NCI-H2171 treated with DMSO at 0.1 percent for 48 hours (cell line): ENCODE measurements at regions not wholly inside any gene's neighbourhood (a gene's known extent, or its start where the extent isn't known, plus 50 kb on each side); places are given as distances from the start of the nearest gene placed in this dataset.

Experiments used
- DNase-seq: peaks from one replicate; lab custom pipeline; 2025; lab: John Stamatoyannopoulos, UW

DNA sequence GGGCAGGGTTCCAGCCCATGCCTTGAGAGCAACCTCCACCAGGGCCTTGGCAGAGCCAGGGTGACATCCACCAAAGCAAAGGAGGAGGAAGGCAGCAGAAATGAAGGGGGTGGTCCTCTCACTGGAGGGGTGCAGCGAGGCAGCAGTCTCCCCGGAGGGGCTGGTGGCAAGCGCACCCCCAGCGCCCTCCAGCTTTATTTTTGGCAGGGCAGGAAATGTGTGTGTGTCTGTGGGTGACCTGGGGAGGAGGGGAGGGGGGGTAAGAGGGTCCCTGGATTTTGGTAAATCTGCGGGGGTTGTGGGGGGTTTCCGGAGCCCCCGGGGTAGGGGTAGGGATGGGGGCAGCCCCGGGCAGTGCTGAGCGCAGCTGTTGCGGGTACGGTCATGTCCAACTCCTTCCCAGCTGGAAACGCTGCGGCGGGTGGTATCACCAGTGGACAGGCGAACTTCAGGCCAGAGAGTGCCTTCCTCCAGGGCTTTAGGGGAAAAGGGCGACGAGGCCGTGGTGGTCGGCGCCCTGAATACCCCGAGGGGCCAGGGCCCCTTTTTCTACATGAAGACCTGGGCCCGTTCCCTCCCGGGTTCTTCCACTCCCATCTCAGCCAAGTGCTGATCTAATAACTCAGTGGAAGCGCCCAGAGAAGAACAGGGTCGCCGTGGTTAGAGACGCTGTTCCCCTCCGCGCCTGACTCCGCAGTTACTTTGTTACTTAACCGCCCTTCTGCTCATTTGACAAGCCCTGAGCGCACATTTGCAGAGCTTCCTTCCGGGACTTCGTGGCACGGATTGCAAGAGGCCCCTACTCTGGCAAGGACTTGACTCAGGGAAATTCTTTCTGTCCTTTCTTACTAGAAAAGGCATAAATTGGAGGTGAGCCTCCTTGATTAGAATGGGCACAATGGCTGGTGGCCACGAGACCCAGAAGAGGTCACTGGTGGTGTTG lies 55.2 kb downstream of the FOS start:
- no peak for DNase-seq

DNA sequence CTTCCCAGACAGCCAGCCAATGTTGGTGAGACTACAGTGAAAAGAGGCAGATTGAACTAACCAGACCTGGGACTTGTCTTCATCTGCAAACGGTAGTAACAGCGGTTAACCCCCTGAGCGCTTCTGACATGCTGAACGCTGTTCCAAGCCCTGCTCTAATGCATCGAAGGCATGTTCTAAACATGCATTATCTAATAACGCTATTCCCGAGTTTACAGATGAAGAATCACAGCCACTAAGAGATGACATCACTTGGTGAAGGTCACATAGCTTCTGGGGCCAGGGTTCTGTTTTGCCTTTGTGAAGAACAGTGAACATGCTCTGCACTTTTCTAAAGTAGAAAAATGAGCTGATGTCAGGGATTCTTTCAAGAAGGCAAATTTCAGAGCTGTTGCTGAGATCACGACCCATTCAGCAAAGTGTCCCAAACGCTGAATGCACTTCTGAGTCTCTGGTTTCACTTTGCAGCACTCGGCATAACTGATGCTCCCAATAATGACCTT lies 56.0 kb downstream of the FOS start:
- no peak for DNase-seq

DNA sequence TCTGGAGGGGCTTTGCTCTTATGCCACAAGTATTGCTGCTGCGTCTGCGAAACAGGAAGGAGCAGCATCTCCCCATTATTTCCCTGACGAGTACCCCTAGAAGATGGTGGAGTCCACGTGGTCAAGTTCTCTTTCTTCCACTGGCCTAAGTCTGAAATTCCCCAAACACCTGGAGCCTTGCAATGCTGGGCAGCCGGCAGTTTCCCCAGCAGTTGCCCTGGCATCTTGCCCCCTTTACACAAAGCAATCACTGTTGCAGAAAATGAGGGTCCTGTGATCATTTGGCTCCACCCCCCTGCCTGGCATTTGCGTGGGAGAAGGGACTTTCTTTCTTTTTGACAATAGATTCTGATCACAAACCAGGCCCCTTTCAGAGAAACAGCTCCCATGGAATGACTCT lies 56.9 kb downstream of the FOS start:
- DNase-seq, result no peak

GRCh38 chr14:75338398-75338797 lies 59.8 kb downstream of the FOS start:
- DNase-seq, result no peak

DNA sequence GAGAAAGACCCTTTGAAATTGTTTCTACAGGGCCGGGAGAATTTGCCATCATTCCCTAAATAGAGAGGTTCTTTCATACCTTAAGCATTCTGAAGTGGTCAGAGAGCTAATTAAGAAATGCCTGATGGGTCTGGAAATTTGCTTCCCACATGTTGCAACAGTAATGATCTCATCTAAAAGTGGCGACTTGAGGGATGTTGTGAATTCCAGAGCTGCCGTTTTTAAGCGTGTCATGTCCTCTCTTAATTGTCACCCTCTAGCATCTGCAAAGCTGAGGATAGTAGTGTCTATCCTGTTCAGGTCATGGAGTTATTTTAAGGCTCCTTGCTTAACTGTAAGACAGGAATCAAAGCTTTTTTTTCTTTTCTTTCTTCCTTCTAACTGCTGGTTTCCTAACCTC lies 60.4 kb downstream of the FOS start:
- DNase-seq, result no peak

DNA sequence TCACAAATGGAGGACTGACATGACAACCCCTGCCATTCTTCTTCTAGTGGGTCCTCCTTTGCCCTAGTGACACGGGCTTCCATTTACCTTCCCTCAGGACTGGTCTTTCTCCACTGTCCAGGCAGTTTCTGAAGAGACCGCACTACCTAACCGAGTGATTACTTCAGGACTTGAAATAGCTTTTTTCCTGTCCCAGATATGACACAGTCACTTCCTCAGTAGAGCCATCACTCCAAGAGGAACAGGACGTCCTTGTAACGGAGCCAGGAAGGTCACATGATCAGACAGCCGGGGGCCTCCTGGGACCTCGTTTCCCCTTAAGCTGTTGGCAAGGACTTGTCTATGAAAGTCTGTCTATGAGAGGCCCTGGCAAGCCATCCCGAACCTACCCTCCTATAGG lies 62.3 kb downstream of the FOS start:
- peak; percentile 84 for DNase-seq

GRCh38 chr14:75341620-75342019 lies 63.0 kb downstream of the FOS start:
- no peak for DNase-seq

GRCh38 chr14:75342762-75343599 lies 64.4 kb downstream of the FOS start:
- DNase-seq, result no peak

DNA sequence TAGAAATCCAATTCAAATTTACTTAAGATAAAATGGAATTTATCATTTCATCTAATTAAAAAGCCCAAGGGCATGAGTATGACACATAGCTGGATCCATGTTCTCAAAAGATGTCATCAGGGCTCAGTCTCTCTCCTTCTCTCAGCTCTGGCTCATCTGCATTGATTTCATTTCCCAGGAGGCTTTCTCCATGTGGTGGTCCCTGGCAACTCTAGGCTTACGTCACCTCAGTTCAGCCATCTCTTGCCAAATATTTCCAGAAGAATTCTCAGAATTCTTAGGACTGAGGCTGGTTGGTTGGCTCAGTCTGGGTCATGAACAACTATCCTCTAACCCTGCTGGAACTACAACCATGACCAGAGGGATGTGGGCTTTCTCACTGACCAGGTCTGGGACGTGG lies 65.3 kb downstream of the FOS start:
- no peak for DNase-seq

DNA sequence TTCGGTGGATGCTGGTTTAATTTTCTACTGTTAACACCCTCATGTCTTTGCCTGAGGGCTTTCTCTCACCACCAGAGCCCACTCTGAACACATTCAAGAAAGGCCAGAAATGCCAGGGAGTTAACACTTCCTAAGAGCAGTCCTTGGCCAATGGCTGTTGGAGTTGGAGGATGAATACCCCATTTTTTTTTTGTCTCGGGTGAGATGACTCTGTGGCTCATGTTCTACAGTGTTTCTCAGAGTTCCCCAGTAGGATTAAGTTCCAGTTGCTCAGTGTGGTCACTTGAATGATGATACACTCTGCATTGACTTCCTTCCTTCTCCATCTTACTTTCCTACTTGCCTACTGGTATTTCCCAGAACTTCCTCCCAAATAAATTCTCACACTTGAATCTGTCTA lies 65.8 kb downstream of the FOS start:
- no peak for DNase-seq

GRCh38 chr14:75350505-75351060 lies 72.0 kb downstream of the FOS start:
- no peak for DNase-seq

DNA sequence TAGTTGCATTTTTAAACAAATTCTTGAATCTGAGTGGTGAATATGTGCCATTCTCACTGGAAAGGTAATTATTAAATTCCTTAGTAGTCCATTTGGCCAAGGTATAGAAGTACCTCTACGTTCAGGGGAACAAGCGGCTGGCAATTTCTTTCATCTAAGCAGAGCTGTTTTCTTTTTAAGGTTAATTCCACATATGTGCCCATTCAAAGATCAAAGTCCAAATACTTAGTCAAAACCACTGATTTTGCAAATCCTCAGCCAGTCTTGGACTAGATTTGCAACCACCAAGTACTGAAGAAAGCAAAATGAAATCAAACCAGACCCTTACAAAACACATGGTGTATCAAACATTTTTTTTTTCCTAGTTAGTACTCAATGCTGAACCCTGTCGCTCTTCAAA lies 68.7 kb upstream of the JDP2 start:
- no peak for DNase-seq

- DNase-seq, result no peak
Observed at GRCh38 chr14:75361041-75361440, 66.8 kb upstream of the JDP2 start.

- no peak for DNase-seq
Observed at GRCh38 chr14:75361751-75362433, 65.9 kb upstream of the JDP2 start.

DNA sequence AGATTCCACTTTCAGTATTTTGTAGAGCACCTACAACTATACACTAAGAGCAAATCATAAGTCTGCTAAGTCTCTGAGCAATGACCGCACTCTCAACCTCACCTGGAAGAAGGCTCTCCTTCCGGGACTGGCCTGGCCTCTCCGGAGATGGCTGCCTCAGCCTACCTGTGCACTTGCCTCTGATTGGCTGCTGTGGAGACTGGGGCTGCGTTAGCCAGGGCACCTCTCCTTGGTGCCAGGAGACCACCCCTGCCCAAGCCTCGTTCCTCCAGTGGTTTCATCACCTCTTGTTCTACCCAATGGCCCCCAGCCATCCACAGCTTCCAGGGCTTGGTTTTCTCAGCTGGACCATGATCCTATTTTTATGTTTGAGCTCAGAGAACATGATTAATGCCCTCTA lies 64.7 kb upstream of the JDP2 start:
- DNase-seq, result no peak

DNA sequence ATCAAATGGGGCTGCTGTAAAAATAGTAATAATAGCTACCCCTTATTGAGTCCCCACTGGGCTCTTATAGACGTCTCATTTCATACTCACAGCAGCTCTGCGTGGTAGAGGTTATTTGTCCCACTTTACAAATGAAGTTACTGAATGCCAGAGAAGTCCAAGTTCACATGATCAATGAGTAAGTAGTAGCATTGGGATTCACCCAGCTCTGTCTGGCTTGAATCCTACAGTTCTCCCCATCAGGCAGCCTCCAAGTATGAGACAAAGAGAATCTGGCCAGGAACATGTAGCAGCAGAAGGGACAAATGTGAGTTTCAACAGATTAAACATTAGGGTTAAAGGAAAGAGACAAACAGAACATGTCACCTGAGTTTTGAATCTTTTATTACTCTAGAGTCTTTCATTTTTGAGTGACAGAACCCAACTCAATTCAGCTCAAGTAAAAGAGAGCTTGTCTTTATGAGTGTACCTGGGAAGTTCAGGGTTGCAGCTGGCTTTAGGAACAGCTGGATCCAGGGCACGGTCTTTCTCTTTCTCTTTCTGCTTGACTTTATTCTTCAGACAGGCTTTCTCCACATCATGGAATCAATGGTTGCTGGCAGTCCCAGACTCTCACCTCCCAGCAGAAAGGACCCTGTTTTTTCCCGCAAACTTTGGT lies 64.1 kb upstream of the JDP2 start:
- DNase-seq, result no peak

DNA sequence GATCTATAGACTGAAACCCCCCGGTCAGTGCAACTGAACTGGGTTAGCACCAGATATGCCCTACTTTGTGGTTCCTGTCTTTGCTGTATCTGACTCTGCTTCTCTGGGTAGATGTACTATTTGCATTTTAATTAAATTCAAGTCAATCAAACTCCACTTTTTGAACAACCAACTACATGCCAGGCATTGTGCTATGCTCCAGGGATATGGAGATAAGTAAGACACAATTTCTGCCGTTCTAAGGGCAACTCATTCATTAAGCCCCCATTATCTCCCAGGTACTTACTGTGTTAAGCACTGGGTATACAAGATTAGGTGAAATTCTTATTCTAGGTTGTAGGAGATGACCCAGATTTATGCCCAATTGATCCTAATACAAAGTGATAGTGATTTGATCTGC lies 62.7 kb upstream of the JDP2 start:
- no peak for DNase-seq

DNA sequence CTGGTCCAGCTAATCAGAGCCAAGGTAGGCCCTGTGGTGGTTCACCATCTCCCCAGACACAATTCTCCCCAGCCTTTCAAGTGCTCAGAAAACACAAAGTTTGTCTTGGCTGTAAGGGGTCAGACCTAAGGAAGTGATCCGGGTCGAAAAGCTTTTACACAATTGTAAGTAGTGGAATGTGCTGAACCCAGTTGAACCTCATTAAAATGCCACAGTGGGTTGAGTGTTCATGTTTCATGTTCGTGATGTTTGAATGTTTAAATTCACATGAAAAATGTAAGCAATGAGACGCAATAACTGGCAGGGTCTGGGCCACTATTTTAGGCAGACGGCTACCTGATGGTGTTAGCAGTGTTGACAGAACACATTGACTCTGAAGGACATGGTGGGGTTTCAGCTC lies 60.9 kb upstream of the JDP2 start:
- no peak for DNase-seq

- no peak for DNase-seq
Observed at GRCh38 chr14:75368333-75368732, 59.5 kb upstream of the JDP2 start.

- DNase-seq, result no peak
Observed at GRCh38 chr14:75369506-75369905, 58.3 kb upstream of the JDP2 start.

- no peak for DNase-seq
Observed at GRCh38 chr14:75370416-75371205, 57.2 kb upstream of the JDP2 start.
